ENCODE measurements at regions not wholly inside any gene's neighbourhood (a gene's known extent, or its start where the extent isn't known, plus 50 kb on each side); places are given as distances from the start of the nearest gene placed in this dataset.

DNA sequence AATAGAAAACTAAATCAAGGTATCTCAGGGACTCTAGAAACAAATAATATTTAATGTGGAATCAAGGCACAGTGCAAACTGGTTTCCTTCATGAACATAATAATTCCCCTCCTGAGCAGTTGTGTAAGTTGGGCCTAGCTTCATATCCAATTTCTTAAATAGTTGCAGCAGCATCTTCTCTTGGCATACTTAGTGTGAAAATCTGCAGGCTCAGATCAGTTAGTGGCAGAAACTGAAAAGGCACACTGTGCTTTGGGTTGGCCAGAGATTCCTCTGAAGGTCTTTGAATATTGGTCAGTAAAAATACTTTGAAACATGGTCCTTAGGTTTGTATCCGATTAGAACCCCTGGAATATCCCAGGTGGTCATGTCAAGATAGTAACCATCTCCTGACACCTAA is 52.5 kb downstream of the CHRM3 start:
- Histone ChIP-seq H4K5ac (ENCODE audit: insufficient read length, low read depth, low read length) (no peak overlapping the region), H4K20me1 (replicated peaks in 1 of 2; ENCODE audit: control insufficient read depth in 1 of 2, insufficient read depth in 2 of 2, low read length in 2 of 2) (no peaks in the 10 kb centered on the region), H4K91ac (replicated peaks; ENCODE audit: insufficient read length, low read length) (no peak overlapping the region), H3K9me3 (ENCODE audit: insufficient read depth in 2 of 2, low read depth in 1 of 2, low read length in 1 of 2) (no peaks in the 10 kb centered on the region), H3K9ac (replicated peaks in 1 of 4; ENCODE audit: extremely low read depth in 1 of 4, low read depth in 3 of 4, low read length in 3 of 4) (no peak overlapping the region), H3K27me3 (replicated peaks in 1 of 4; ENCODE audit: control insufficient read depth in 3 of 4, extremely low read depth in 1 of 4, insufficient read depth in 3 of 4, low read length in 3 of 4) (no peaks in the 10 kb centered on the region), H3K27ac (ENCODE audit: low read depth, low read length) (no peak overlapping the region), H3K4me1 (replicated peaks in 1 of 4; ENCODE audit: control insufficient read depth in 3 of 4, insufficient read depth in 4 of 4, low read length in 3 of 4) (no peaks in the 10 kb centered on the region), H3K23me2 (ENCODE audit: low read depth, low read length) (no peaks in the 10 kb centered on the region), H3K79me2 (ENCODE audit: control insufficient read depth in 1 of 2, insufficient read depth in 2 of 2, low read length in 2 of 2) (no peaks in the 10 kb centered on the region), H3K79me1 (ENCODE audit: low read depth, low read length) (no peaks in the 10 kb centered on the region), H2BK120ac (replicated peaks; ENCODE audit: low read depth, low read length) (no peak overlapping the region), H3K4ac (replicated peaks; ENCODE audit: insufficient read length, low read depth, low read length) (no peak overlapping the region), H2AK5ac (ENCODE audit: low read depth, low read length) (no peak overlapping the region), H2BK12ac (ENCODE audit: low read depth, low read length) (no peak overlapping the region), H2BK20ac (ENCODE audit: low read length) (no peak overlapping the region), H3K4me2 (ENCODE audit: insufficient read depth in 1 of 2, low read depth in 2 of 2, low read length in 2 of 2) (no peak overlapping the region), H3K14ac (ENCODE audit: insufficient read length) (no peak overlapping the region), H3K56ac (replicated peaks; ENCODE audit: insufficient read length, low read depth, low read length) (no peak overlapping the region), H2BK5ac (ENCODE audit: low read depth, low read length) (no peak overlapping the region), H3K4me3 (ENCODE audit: extremely low read depth in 1 of 4, insufficient read depth in 2 of 4, low read depth in 3 of 4, low read length in 4 of 4) (no peak overlapping the region), H4K8ac (ENCODE audit: extremely low read depth, insufficient read depth, low read length) (no peak overlapping the region), H3K36me3 (ENCODE audit: control insufficient read depth in 2 of 4, insufficient read depth in 4 of 4, low read length in 3 of 4) (no peaks in the 10 kb centered on the region), H3K23ac (ENCODE audit: insufficient read length) (no peak overlapping the region), H3K18ac (ENCODE audit: extremely low read depth, low read length) (no peak overlapping the region), H2BK15ac (ENCODE audit: low read length) (no peak overlapping the region), H2AFZ (ENCODE audit: low read length) (no peak overlapping the region)
- ChIA-PET POLR2A (ENCODE audit: partially characterized antibody) (no interaction called here), CTCF (ENCODE audit: partially characterized antibody) (no interaction called here)
- TF ChIP-seq POLR2A (IDR thresholded peaks at IDR 0.05; ENCODE audit: control extremely low read depth in 1 of 2, low read depth in 2 of 2, low read length in 2 of 2), result no peak
- TF ChIP-seq KDM4A (IDR thresholded peaks at IDR 0.05; ENCODE audit: low read depth, low read length, severe bottlenecking), result no peak
- no peak for TF ChIP-seq POLR2AphosphoS5 (IDR thresholded peaks at IDR 0.05; ENCODE audit: low read depth, low read length)
- no peak for TF ChIP-seq CTBP2 (IDR thresholded peaks at IDR 0.05; ENCODE audit: borderline replicate concordance, insufficient read depth, insufficient read length, low read length)
- TF ChIP-seq SIX5 (IDR thresholded peaks at IDR 0.05; ENCODE audit: low read depth, low read length), result no peak
- 88% methylated on average over 1 of the region's 1 CpG; no CpG with 5 or more reads in 1 of the 2 experiments for WGBS, 2 experiments (ENCODE audit: extremely low coverage in 1 of 2, insufficient coverage in 1 of 2, insufficient read length in 1 of 2, insufficient replicate concordance in 2 of 2, low coverage in 1 of 2, low lambda C conversion rate in 2 of 2, missing lambda C conversion rate in 1 of 2)
- FAIRE-seq (no peak), DNase-seq (ENCODE audit: low read depth in 1 of 2, low spot score in 2 of 2) (no peak)

Measured in H1 (cell line).